ENCODE measurements at regions not wholly inside any gene's neighbourhood (a gene's known extent, or its start where the extent isn't known, plus 50 kb on each side); places are given as distances from the start of the nearest gene placed in this dataset. TPM values are rescaled to one million over a fixed set of nuclear protein-coding genes. Genes with fewer than 3 reads are reported as not detected.

DNA sequence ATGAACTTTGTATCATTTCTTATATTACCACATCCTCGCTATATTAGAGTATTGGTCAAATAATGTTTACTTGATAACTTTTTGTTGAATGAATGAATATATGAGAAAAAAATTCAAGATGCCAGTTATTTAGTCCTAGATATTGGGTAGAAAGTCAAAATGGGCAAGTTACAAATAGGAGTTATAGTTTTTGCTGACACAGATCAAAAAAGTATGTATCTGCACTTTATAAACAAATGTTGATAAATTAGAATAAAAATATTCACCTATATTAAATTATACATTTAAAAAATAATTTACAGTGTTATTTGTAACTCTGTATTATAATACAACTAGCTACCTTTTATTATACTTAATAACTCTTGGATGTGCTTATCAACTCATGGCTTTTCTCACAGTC is 57.8 kb upstream of the NDST4 start:
- CTCF ChIA-PET = no interaction called here

DNA sequence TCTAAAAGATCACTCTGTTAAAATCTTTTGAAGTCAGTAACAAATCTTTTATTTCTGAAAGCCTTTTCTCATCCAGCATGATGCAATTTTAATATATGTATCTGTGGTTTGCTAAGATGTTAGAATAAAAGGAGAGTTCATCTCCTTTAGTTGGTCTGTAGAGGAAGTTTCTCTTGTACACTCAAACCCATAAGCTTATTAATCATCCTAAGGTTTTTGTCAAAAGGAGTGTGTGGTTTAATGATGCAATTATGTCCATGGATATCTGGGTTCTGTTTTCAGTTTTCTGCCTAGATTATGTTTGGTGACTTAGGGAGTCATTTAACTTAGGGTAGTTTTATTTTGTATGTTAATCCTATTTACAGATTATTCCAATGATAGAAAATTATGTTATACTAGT is 52.1 kb upstream of the NDST4 start:
- no peaks in the 10 kb centered on the region; the same call in 1 of the 2 replicates for H3K9me3 ChIP-seq (ENCODE audit: control insufficient read depth, insufficient read depth, low read length)
- no peak for DNase-seq (ENCODE audit: low read depth, low spot score)
- no peak overlapping the region for H3K27ac ChIP-seq (ENCODE audit: low read depth, low read length)
- H3K27me3 ChIP-seq (ENCODE audit: control insufficient read depth, insufficient read depth, low read length) = no peaks in the 10 kb centered on the region
- H3K4me3 ChIP-seq (ENCODE audit: low read depth, low read length) = no peak overlapping the region
- CTCF ChIA-PET = no interaction called here
- TF ChIP-seq, protein P1, sequence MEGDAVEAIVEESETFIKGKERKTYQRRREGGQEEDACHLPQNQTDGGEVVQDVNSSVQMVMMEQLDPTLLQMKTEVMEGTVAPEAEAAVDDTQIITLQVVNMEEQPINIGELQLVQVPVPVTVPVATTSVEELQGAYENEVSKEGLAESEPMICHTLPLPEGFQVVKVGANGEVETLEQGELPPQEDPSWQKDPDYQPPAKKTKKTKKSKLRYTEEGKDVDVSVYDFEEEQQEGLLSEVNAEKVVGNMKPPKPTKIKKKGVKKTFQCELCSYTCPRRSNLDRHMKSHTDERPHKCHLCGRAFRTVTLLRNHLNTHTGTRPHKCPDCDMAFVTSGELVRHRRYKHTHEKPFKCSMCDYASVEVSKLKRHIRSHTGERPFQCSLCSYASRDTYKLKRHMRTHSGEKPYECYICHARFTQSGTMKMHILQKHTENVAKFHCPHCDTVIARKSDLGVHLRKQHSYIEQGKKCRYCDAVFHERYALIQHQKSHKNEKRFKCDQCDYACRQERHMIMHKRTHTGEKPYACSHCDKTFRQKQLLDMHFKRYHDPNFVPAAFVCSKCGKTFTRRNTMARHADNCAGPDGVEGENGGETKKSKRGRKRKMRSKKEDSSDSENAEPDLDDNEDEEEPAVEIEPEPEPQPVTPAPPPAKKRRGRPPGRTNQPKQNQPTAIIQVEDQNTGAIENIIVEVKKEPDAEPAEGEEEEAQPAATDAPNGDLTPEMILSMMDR (IDR thresholded peaks at IDR 0.05; ENCODE audit: low read depth, low read length) = no peak
- POLR2A ChIA-PET = no interaction called here

More for the DNA sequence above, 57.8 kb upstream of the NDST4 start:
- H3K4me3 ChIP-seq (ENCODE audit: low read depth, low read length) = no peak overlapping the region
- H3K27ac ChIP-seq (ENCODE audit: low read depth, low read length) = no peak overlapping the region
- DNase-seq (ENCODE audit: low read depth, low spot score) = no peak
- no peaks in the 10 kb centered on the region for H3K27me3 ChIP-seq (ENCODE audit: control insufficient read depth, insufficient read depth, low read length)
- TF ChIP-seq, protein P1 (IDR thresholded peaks at IDR 0.05; ENCODE audit: low read depth, low read length) = no peak
- POLR2A ChIA-PET = no interaction called here
- no peaks in the 10 kb centered on the region; the same call in 1 of the 2 replicates for H3K9me3 ChIP-seq (ENCODE audit: control insufficient read depth, insufficient read depth, low read length)

Small RNA genes lying in the stretch of these regions (small RNA-seq; reads per million reads assigned to genes)
- gene RNU6-119P (ENCODE audit: insufficient read length, low read depth) = not detected

All from AG04450 (cell line).